Sigmoid colon (tissue), 6 donors: ENCODE measurements at regions not wholly inside any gene's neighbourhood (a gene's known extent, or its start where the extent isn't known, plus 50 kb on each side); places are given as distances from the start of the nearest gene placed in this dataset.

ENCODE experiments used
- DNase-seq: peaks from one replicate; pipeline ENCODE4 v3.0.0-alpha.2; 2019
- H3K27ac ChIP-seq, 4 donors: fragments of 200-600 bp; sonication (generic); one replicate each; pipeline ENCODE4 v1.5.1; 2016 to 2019; ENCODE audit warnings: mild to moderate bottlenecking in 1 of 4
- H3K27me3 ChIP-seq, 3 donors: fragments of 200-600 bp; sonication (generic); one replicate each; pipeline ENCODE4 v1.5.1; 2019; ENCODE audit warnings: mild to moderate bottlenecking in 1 of 3
- H3K36me3 ChIP-seq, 4 donors: fragments of 200-600 bp; sonication (generic); one replicate each; pipeline ENCODE4 v1.5.1; 2016 to 2019
- H3K4me1 ChIP-seq, 4 donors: fragments of 200-600 bp; sonication (generic); one replicate each; pipeline ENCODE4 v1.5.1; 2017 to 2019
- H3K4me3 ChIP-seq, 4 donors: fragments of 200-600 bp; sonication (generic); one replicate each; pipeline ENCODE4 v1.5.1; 2017 to 2019; ENCODE audit warnings: mild to moderate bottlenecking in 2 of 4, moderate library complexity in 1 of 4
- H3K9me3 ChIP-seq, 4 donors: fragments of 200-600 bp in 3 of 4; sonication (generic) in 3 of 4; one replicate each; pipeline versions ENCODE4 v1.5.1 to v1.6.1; 2013 to 2019
- EP300 ChIP-seq, 4 donors: sonication (generic); formaldehyde crosslinking; IDR thresholded peaks; one replicate each; pipeline ENCODE4 v1.6.1; 2017; ENCODE audit warnings: antibody characterized with exemption in 4 of 4
- POLR2A ChIP-seq, 2 donors: fragments of 450-650 bp; IDR thresholded peaks; one replicate each; pipeline ENCODE4 v1.6.1; 2016; ENCODE audit warnings: antibody characterized with exemption in 2 of 2, mild to moderate bottlenecking in 2 of 2, moderate library complexity in 2 of 2
- POLR2AphosphoS5 ChIP-seq, 4 donors: sonication (generic); formaldehyde crosslinking; IDR thresholded peaks; one replicate each; pipeline ENCODE4 v1.6.1; 2017; ENCODE audit warnings: antibody characterized with exemption in 4 of 4
- WGBS, 2 donors: extraction: QIAGEN DNeasy Blood & Tissue Kit; methylation state at CpG; one replicate each; pipeline ENCODE4 v1.1.7; 2013; 5-methylcytosine and 5-hydroxymethylcytosine counted together
- intact Hi-C: fragments of 100-400 bp; cut with DNase I; formaldehyde crosslinking; loops from one replicate; pipeline ENCODE4 v1.15.1; 2023
- TF ChIP-seq, protein P1 (sequence below), 4 experiments: fragments of 450-650 bp in 3 of 4; fragments of 200-600 bp in 1 of 4; IDR thresholded peaks; one replicate each; pipeline ENCODE4 v1.5.1; 2016 to 2019; ENCODE audit warnings: antibody characterized with exemption in 4 of 4, mild to moderate bottlenecking in 3 of 4, moderate library complexity in 2 of 4
- donor health status: healthy with polysubstance abuse.
- donor health status: healthy.

DNA sequence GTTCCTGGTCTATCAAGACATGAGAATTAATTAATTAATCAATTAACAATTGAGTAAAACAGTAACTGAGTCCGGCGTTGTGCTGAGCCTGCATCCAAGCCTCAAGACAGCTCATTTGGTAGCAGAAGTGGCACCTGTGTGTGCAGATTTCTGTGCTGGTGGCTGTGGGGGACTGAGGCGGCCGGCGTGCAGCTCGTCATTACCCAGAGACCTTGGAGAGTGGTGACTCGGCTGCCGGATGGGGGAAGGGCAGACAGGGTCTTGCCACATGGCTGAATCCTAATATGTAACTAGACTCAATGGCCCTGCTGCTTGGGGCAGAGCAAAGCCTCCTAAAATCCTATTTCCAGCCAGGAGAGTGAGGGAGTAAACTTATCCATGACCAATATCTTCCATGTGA, 510.2 kb downstream of the TCERG1L start:
- DNase-seq: no peak
- H3K4me3 ChIP-seq: no peak overlapping the region
- no peaks in the 10 kb centered on the region for H3K36me3 ChIP-seq
- no peak overlapping the region for H3K27ac ChIP-seq
- WGBS, 2 donors: 71 to 75% methylated on average over 8 of the region's 8 CpGs
- H3K27me3 ChIP-seq: no peaks in the 10 kb centered on the region
- H3K9me3 ChIP-seq: no peaks in the 10 kb centered on the region
- TF ChIP-seq EP300 (IDR thresholded peaks at IDR 0.05) (no peak), POLR2AphosphoS5 (IDR thresholded peaks at IDR 0.05) (no peak), POLR2A (IDR thresholded peaks at IDR 0.05) (no peak)
- TF ChIP-seq, protein P1, sequence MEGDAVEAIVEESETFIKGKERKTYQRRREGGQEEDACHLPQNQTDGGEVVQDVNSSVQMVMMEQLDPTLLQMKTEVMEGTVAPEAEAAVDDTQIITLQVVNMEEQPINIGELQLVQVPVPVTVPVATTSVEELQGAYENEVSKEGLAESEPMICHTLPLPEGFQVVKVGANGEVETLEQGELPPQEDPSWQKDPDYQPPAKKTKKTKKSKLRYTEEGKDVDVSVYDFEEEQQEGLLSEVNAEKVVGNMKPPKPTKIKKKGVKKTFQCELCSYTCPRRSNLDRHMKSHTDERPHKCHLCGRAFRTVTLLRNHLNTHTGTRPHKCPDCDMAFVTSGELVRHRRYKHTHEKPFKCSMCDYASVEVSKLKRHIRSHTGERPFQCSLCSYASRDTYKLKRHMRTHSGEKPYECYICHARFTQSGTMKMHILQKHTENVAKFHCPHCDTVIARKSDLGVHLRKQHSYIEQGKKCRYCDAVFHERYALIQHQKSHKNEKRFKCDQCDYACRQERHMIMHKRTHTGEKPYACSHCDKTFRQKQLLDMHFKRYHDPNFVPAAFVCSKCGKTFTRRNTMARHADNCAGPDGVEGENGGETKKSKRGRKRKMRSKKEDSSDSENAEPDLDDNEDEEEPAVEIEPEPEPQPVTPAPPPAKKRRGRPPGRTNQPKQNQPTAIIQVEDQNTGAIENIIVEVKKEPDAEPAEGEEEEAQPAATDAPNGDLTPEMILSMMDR (IDR thresholded peaks at IDR 0.05): no peak
- intact Hi-C loops: no loop called here
- H3K4me1 ChIP-seq: no peaks in the 10 kb centered on the region

DNA sequence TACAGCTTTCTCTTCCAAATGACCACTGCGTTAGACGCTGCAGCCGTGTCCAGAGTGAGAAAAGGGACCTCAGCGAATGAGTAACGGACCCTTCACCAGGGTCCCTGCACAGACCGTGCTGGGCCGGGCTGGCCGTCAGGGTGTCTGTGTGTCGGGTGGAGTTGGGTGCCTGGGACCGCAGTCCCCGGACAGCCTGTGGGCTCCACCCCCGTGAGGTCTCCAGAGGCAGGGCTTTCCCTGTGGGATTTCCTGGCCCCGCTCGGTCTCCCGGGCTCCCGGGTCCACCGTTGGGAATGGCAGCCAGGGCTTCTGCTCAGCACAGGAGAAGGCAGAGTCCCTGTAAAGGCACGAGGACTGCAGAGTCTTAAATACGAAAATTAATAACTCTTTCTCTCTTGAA, 509.7 kb downstream of the TCERG1L start:
- H3K4me1 ChIP-seq: no peaks in the 10 kb centered on the region
- no peak for DNase-seq
- TF ChIP-seq, protein P1 (IDR thresholded peaks at IDR 0.05): no peak
- TF ChIP-seq POLR2AphosphoS5 (IDR thresholded peaks at IDR 0.05): no peak
- TF ChIP-seq POLR2A (IDR thresholded peaks at IDR 0.05): no peak
- TF ChIP-seq EP300 (IDR thresholded peaks at IDR 0.05): no peak
- no peaks in the 10 kb centered on the region for H3K27me3 ChIP-seq
- H3K4me3 ChIP-seq: no peak overlapping the region
- no peak overlapping the region for H3K27ac ChIP-seq
- no peaks in the 10 kb centered on the region for H3K9me3 ChIP-seq
- WGBS, 2 donors: 84 to 87% methylated on average over 19 of the region's 19 CpGs
- intact Hi-C loops: no loop called here
- no peaks in the 10 kb centered on the region for H3K36me3 ChIP-seq

DNA sequence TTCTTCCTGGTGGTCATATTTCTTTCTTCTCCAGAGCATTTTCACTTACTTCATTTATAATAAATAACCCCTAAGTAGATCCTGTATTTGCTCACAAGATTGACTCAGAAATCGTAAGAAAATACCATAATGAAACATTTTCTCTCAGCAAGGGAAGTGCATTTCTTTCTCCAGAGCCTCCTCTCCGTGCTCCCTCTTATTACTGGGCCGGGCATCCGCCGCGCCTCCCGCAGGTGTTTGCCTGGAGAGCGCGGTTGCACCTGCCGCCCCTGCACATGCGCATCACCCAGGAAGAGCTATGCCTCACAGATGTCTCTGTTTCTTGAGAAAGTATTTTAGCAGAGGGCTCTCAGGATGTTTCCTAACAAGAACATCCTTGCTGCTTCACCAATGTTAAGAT, 509.2 kb downstream of the TCERG1L start:
- H3K36me3 ChIP-seq: no peaks in the 10 kb centered on the region
- no peak overlapping the region for H3K4me3 ChIP-seq
- H3K27me3 ChIP-seq: no peaks in the 10 kb centered on the region
- intact Hi-C loops: no loop called here
- H3K9me3 ChIP-seq: no peaks in the 10 kb centered on the region
- H3K27ac ChIP-seq: no peak overlapping the region
- no peaks in the 10 kb centered on the region for H3K4me1 ChIP-seq
- no peak for TF ChIP-seq EP300 (IDR thresholded peaks at IDR 0.05)
- TF ChIP-seq POLR2AphosphoS5 (IDR thresholded peaks at IDR 0.05): no peak
- no peak for TF ChIP-seq POLR2A (IDR thresholded peaks at IDR 0.05)
- TF ChIP-seq, protein P1 (IDR thresholded peaks at IDR 0.05): no peak
- WGBS, 2 donors: 88 to 94% methylated on average over 11 of the region's 11 CpGs
- DNase-seq: no peak

DNA sequence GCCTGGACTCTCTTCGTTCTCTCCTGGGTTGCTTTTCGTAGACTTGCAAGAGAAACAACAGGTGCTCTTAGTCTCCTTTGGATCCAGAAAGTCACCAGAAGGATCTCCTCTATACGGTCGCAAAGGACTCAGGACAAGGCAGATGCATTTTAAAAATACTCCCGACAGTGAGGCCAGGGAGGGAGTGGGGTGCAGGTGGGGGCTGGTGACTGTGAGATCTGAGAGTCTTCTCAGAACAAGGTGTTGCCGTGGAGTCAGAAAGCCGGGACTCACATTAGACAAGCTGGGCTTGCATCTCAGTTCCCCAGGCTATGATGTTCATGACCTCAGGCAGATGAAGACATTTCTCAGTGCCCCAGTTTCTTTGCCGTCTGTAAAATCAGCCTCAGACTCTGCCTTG, 507.2 kb downstream of the TCERG1L start:
- TF ChIP-seq POLR2A (IDR thresholded peaks at IDR 0.05): no peak
- Histone ChIP-seq H3K9me3 (no peaks in the 10 kb centered on the region), H3K36me3 (no peaks in the 10 kb centered on the region), H3K4me3 (no peak overlapping the region), H3K27me3 (no peaks in the 10 kb centered on the region), H3K4me1 (no peaks in the 10 kb centered on the region), H3K27ac (no peak overlapping the region)
- 86 to 90% methylated on average over 8 of the region's 8 CpGs for WGBS, 2 donors
- DNase-seq: no peak
- intact Hi-C loops: no loop called here

GRCh38 chr10:130804778-130805634, 506.5 kb downstream of the TCERG1L start:
- intact Hi-C loops: no loop called here
- Histone ChIP-seq H3K27me3 (no peaks in the 10 kb centered on the region), H3K36me3 (no peaks in the 10 kb centered on the region), H3K9me3 (no peaks in the 10 kb centered on the region), H3K4me1 (no peaks in the 10 kb centered on the region), H3K27ac (no peak overlapping the region), H3K4me3 (no peak overlapping the region)
- no peak for DNase-seq
- 77 to 80% methylated on average over 8 of the region's 8 CpGs for WGBS, 2 donors
- no peak for TF ChIP-seq POLR2AphosphoS5 (IDR thresholded peaks at IDR 0.05)

GRCh38 chr10:130805635-130806030, 505.9 kb downstream of the TCERG1L start:
- H3K27me3 ChIP-seq: peaks cover 0 to under 1% (median 0%) of the 10 kb centered on the region in 3 donors
- H3K27ac ChIP-seq: no peak overlapping the region
- H3K36me3 ChIP-seq: no peaks in the 10 kb centered on the region
- TF ChIP-seq, protein P1 (IDR thresholded peaks at IDR 0.05): no peak
- TF ChIP-seq POLR2AphosphoS5 (IDR thresholded peaks at IDR 0.05): no peak
- TF ChIP-seq POLR2A (IDR thresholded peaks at IDR 0.05): no peak
- TF ChIP-seq EP300 (IDR thresholded peaks at IDR 0.05): no peak
- DNase-seq: no peak
- WGBS, 2 donors: 77 to 85% methylated on average over 8 of the region's 8 CpGs
- H3K9me3 ChIP-seq: no peaks in the 10 kb centered on the region
- H3K4me1 ChIP-seq: no peaks in the 10 kb centered on the region
- no peak overlapping the region for H3K4me3 ChIP-seq
- intact Hi-C loops: no loop called here
